NCI-H2107 (cell line): ENCODE measurements at regions not wholly inside any gene's neighbourhood (a gene's known extent, or its start where the extent isn't known, plus 50 kb on each side); places are given as distances from the start of the nearest gene placed in this dataset.
"Not testable (repeated sequence)": the region's sequence is repeated elsewhere in the genome, so short reads cannot be mapped to it uniquely, and the experiment has no call there.

Experiments
- DNase-seq: peaks from one replicate; lab custom pipeline; 2025; lab: John Stamatoyannopoulos, UW

GRCh38 chrX:113048896-113049295 lies 208.3 kb upstream of the AMOT start:
- DNase-seq: no peak

- DNase-seq: no peak
Measured at GRCh38 chrX:113048480-113048879, 207.8 kb upstream of the AMOT start.

DNA sequence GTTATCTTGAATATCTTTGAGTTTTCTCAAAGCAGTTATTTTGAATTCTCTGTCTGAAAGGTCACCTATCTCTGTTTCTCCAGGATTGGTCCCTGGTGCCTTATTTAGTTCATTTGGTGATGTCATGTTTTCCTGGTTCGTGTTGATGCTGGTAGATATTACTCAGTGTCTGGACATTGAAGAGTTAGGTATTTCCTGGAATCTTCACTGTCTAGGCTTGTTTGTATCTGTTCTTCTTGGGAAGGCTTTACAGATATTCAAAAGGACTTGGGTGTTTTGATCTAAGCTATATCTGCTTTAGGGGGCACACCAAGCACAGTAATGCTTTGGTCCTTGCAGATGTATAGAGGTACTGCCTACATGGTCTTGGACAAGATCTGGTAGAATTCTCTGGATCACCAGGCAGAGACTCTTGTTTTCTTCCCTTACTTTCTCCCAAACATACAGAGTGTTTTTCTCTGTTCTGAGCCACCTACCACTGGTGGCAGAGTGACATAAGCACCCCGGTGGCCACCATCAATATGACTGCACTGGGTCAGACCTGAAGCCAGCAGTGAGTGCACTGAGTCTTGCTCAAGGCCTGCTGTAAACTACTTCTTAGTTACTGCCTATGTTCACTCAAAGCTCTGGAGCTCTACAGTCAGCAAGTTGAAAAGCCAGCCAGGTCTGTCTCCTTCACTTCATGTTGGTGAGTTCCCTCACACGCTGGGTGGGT lies 193.5 kb upstream of the AMOT start:
- no peak for DNase-seq

- no peak for DNase-seq
Measured at GRCh38 chrX:113019958-113020357, 179.3 kb upstream of the AMOT start.

DNA sequence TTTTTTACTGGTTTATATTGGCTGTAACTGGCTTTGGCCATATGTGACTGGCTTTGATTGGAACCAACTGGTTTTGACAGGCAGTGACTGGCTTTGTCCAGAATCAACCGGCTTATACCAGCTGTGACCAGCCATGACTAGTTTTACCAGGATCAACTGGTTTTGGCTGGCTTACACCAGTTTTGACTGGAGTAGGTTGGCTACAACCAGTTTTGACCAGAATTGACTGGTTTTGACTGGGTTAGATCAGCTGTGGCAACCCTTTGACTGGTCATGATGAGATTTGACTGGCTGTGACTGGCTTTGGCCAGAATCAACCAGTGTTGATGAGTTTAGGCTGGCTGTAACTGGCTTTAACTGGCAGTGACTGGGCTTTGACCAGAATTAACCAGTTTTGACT lies 169.2 kb upstream of the AMOT start:
- DNase-seq: no peak

DNA sequence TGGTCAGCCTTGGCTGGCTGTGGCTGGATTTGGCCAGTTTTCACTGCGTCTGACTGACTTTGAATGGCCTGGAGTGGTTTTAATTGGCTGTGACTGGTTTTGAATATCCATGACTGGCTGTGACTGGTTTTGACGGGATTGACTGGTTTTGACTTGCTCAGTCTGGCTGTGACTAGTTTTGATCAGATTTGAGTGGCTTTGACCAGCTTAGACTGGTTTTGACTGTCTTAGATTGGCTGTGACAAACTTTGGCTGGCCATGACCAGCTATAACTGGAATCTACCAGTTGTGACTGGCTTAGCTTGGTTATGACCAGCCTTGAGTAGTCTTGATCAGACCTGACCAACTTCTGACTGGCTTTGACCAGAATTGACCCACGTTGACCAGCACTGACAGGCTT lies 168.4 kb upstream of the AMOT start:
- no peak for DNase-seq

DNA sequence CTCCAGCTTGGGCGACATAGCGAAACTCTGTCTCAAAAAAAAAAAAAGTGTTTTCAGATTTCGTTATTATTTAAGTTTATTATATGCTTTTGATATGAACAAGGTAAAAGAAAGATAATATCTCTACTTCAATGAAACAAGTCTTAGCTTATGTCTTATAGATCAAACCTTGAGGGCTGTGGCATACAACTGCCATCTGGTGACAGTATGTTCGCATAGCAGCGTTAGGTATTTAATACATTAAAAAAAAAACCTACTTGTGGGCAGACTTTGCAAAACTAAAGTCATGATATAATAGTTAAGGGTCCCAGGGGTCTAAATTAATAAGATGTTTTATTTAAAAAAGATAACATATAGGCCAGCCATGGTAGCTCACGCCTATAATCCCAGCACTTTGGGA lies 161.2 kb upstream of the AMOT start:
- no peak for DNase-seq

GRCh38 chrX:112997991-112998390 lies 157.4 kb upstream of the AMOT start:
- DNase-seq: no peak

GRCh38 chrX:112991801-112992200 lies 151.2 kb upstream of the AMOT start:
- no peak for DNase-seq

- DNase-seq: no peak
Measured at GRCh38 chrX:112979879-112980278, 139.2 kb upstream of the AMOT start.

DNA sequence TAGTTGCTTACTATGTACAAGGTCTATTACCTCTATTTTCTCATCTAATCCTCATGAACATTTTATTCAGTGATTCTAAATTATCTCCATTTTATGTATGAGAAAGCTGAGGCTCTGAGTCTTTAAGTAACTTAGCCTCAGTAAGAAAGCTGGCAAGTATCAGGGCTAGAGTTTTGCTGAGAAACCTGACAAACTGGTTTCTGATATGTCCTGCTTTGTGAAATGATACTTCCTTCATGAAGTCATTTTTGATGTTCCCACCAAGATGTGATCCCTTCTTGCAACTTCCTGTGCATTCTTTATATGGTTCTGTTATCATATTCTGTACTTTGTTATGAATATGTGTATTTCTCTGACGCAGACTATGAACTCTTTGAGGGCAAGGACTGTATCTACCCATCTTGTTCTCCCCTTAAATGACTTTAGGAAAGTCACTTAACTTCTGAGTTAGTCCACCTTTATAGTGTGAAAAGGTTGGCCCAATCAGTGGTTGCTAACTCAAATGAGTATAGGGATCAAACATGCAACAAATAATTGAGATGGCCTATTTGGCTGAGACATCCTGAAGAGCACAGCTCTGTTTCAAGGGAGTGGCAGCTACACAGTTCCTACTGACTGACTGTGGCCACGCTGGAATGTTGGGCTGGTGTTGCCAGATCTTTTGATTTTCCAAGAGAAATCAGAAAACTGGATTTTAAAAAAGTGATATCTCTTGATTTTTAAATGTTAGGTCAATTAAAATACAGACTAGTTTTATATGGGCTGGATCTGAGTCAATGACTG lies 127.9 kb upstream of the AMOT start:
- no peak for DNase-seq

GRCh38 chrX:112967903-112968302 lies 127.3 kb upstream of the AMOT start:
- DNase-seq: no peak

- DNase-seq: no peak
Measured at GRCh38 chrX:112967341-112967740, 126.7 kb upstream of the AMOT start.

DNA sequence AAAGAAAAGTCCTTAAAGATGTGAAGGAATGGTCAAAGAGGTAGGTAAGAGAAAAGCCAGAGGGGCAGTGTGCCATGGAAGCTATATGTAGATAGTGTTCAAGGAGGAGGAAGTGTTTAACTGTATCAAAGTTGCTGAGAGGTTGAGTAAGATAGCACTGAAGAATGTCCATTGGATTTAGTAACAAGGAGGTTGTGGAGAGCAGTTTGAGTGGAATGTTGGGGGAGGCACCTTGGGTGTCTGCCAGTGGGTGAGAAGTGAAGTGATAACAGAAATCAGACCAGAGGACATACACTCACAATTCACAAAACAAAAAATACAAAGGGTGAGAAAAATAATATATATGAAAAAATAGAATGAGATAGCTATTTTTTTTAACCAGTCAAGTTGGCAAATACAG lies 121.3 kb upstream of the AMOT start:
- no peak for DNase-seq

GRCh38 chrX:112947981-112948615 lies 107.5 kb upstream of the AMOT start:
- no peak for DNase-seq

DNA sequence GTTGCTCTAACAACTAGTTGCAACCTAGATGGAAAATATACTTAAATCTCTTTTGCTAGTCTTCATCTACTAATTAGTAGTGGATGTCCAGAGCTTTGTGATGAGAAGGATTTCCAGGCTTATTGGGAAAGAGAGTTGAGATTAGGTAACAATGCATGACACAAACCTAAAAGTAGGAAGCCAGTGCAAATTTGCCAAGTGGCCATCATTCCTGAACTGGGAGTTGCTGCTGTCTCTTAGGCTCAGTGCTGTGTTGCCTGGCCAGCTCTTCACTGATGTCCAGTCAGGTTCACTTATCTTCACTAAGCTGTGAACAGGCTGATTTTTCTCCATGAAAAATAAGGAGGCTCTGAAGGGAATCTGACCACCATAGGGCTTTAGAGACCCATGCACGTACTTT lies 105.6 kb upstream of the AMOT start:
- DNase-seq: no peak

DNA sequence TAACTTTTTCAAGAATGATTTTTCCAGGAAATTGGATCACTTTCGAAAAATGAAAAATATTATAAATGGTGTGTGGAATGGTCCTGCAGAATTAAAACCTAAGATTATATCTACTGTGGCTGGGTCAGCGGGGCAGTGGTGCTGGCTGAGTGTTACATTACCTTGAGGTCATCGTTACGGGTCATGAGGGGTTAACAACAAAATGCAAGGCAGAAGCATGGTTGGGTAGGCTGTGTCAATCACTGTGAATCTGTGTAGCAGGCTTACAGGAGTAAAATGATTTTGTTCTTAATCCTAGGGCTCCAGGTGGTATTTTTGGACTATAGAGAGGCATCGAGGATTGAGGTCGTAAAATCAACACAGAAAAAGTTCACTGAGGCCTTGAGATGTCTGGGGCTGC lies 105.2 kb upstream of the AMOT start:
- DNase-seq: no peak

DNA sequence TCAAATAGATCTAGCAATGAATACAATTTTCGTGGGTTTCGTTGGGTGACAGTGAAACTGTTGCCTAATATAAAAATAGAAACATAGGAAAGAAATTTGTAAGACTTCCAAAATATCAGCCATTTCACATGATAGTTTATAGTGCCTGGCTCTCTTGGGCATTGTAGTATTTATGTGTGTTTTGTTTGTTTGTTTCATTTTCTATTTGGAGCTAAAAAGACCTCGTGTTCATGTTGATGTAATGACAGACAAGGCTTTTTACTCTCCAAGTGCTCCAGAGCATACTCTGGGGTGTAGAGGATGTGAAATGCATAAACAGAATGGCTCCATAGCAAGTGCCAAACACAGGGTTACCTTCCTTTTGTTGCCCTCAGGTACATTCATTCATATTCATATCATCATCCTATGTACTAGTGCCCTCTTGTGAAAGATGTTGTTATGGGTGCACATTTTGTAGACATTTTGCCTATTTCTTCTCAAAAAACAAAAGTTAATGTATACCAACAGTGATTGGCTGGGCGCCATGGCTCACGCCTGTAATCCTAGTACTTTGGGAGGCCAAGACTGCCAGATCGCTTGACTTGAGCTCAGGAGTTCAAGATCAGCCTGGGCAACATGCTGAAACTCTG lies 100.7 kb upstream of the AMOT start:
- DNase-seq: no peak

DNA sequence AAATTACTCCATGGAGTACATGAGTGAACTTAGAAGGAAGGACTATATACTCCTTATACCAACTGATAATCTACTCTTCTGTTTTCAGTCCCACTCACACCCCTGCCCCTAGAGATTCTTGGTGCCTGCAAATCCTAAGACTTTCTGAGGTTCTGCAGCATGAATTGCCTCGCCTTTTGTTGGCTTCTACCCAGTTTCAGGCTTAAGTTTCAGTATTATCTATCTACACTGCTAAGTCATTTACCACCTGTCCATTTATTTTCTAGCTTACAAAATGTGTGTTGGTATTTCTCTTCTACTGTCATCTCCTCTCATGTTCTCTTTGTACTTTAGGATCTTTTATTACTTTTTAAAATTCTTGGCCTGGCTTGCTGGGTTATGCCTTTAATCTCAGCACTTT lies 94.4 kb upstream of the AMOT start:
- no peak for DNase-seq

- no peak for DNase-seq
Measured at GRCh38 chrX:112931900-112932299, 91.3 kb upstream of the AMOT start.

GRCh38 chrX:112931478-112931877 lies 90.8 kb upstream of the AMOT start:
- no peak for DNase-seq

DNA sequence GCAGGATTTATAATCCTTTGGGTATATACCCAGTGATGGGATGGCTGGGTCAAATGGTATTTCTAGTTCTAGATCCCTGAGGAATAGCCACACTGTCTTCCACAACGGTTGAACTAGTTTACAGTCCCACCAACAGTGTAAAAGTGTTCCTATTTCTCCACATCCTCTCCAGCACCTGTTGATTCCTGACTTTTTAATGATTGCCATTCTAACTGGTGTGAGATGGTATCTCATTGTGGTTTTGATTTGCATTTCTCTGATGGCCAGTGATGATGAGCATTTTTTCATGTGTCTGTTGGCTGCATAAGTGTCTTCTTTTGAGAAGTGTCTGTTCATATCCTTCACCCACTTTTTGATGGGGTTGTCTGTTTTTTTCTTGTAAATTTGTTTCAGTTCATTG lies 82.8 kb upstream of the AMOT start:
- DNase-seq: not testable (repeated sequence)

GRCh38 chrX:112913807-112914206 lies 73.2 kb upstream of the AMOT start:
- DNase-seq: no peak
